ENCODE measurements at regions not wholly inside any gene's neighbourhood (a gene's known extent, or its start where the extent isn't known, plus 50 kb on each side); places are given as distances from the start of the nearest gene placed in this dataset.

- H3K4me1 ChIP-seq (ENCODE audit: insufficient read depth, low read length, poor library complexity, severe bottlenecking): peaks cover 14% of the 10 kb centered on the region
- no peaks in the 10 kb centered on the region for H3K27me3 ChIP-seq (ENCODE audit: insufficient read depth, low read length, poor library complexity, severe bottlenecking)
- no peak overlapping the region for H3K4me2 ChIP-seq (ENCODE audit: low read depth, low read length, poor library complexity, severe bottlenecking)
- TF ChIP-seq CTCF (conservative IDR thresholded peaks at IDR 0.05; ENCODE audit: low read length): no peak
- no peak for TF ChIP-seq EZH2phosphoT487 (IDR thresholded peaks at IDR 0.05; ENCODE audit: borderline replicate concordance)
- H4K20me1 ChIP-seq (ENCODE audit: insufficient read depth, low read length, poor library complexity, severe bottlenecking): no peaks in the 10 kb centered on the region
- H2AFZ ChIP-seq (ENCODE audit: low read length): no peak overlapping the region
- no peak overlapping the region for H3K4me3 ChIP-seq (ENCODE audit: low read length, poor library complexity, severe bottlenecking)
- H3K9ac ChIP-seq (ENCODE audit: low read depth, low read length, poor library complexity, severe bottlenecking): no peak overlapping the region
- no peaks in the 10 kb centered on the region for H3K36me3 ChIP-seq (ENCODE audit: insufficient read depth, low read length)
- no peaks in the 10 kb centered on the region for H3K9me3 ChIP-seq (ENCODE audit: insufficient read depth, low read depth, low read length)
- H3K9me2 ChIP-seq (replicated peaks; ENCODE audit: low read depth, low read length): no peaks in the 10 kb centered on the region
- H3F3A ChIP-seq (ENCODE audit: low read depth): no peaks in the 10 kb centered on the region
- no peaks in the 10 kb centered on the region for H3K79me2 ChIP-seq (ENCODE audit: insufficient read depth, low read length)
These were observed 167.8 kb downstream of the ZNF330 start for GRCh38 chr4:141388481-141388880.

- H3K4me2 ChIP-seq (ENCODE audit: low read depth, low read length, poor library complexity, severe bottlenecking): no peak overlapping the region
- H3F3A ChIP-seq (ENCODE audit: low read depth): no peaks in the 10 kb centered on the region
- no peaks in the 10 kb centered on the region for H4K20me1 ChIP-seq (ENCODE audit: insufficient read depth, low read length, poor library complexity, severe bottlenecking)
- H2AFZ ChIP-seq (ENCODE audit: low read length): no peak overlapping the region
- no peak overlapping the region for H3K9ac ChIP-seq (ENCODE audit: low read depth, low read length, poor library complexity, severe bottlenecking)
- H3K4me3 ChIP-seq (ENCODE audit: low read length, poor library complexity, severe bottlenecking): no peak overlapping the region
- H3K9me3 ChIP-seq (ENCODE audit: insufficient read depth, low read depth, low read length): no peaks in the 10 kb centered on the region
- no peaks in the 10 kb centered on the region for H3K79me2 ChIP-seq (ENCODE audit: insufficient read depth, low read length)
- TF ChIP-seq EZH2phosphoT487 (IDR thresholded peaks at IDR 0.05; ENCODE audit: borderline replicate concordance) (no peak), CTCF (conservative IDR thresholded peaks at IDR 0.05; ENCODE audit: low read length) (no peak)
- H3K9me2 ChIP-seq (replicated peaks; ENCODE audit: low read depth, low read length): no peaks in the 10 kb centered on the region
- peaks cover 13% of the 10 kb centered on the region for H3K4me1 ChIP-seq (ENCODE audit: insufficient read depth, low read length, poor library complexity, severe bottlenecking)
- H3K27me3 ChIP-seq (ENCODE audit: insufficient read depth, low read length, poor library complexity, severe bottlenecking): no peaks in the 10 kb centered on the region
- no peaks in the 10 kb centered on the region for H3K36me3 ChIP-seq (ENCODE audit: insufficient read depth, low read length)
These were observed 169.0 kb downstream of the ZNF330 start for GRCh38 chr4:141389649-141390048.

GRCh38 chr4:141390571-141390970, 169.9 kb downstream of the ZNF330 start:
- H3K9me3 ChIP-seq (ENCODE audit: insufficient read depth, low read depth, low read length): no peaks in the 10 kb centered on the region
- no peak overlapping the region for H3K4me2 ChIP-seq (ENCODE audit: low read depth, low read length, poor library complexity, severe bottlenecking)
- no peaks in the 10 kb centered on the region for H3K9me2 ChIP-seq (replicated peaks; ENCODE audit: low read depth, low read length)
- no peaks in the 10 kb centered on the region for H3K36me3 ChIP-seq (ENCODE audit: insufficient read depth, low read length)
- no peak for TF ChIP-seq CTCF (conservative IDR thresholded peaks at IDR 0.05; ENCODE audit: low read length)
- TF ChIP-seq EZH2phosphoT487 (IDR thresholded peaks at IDR 0.05; ENCODE audit: borderline replicate concordance): no peak
- peaks cover 8% of the 10 kb centered on the region for H3K4me1 ChIP-seq (ENCODE audit: insufficient read depth, low read length, poor library complexity, severe bottlenecking)
- H3K9ac ChIP-seq (ENCODE audit: low read depth, low read length, poor library complexity, severe bottlenecking): no peak overlapping the region
- 0 out of 2 replicates have a peak overlapping the region, but pooled peaks have one; percentile 41 for H2AFZ ChIP-seq (ENCODE audit: low read length)
- H3F3A ChIP-seq (ENCODE audit: low read depth): no peaks in the 10 kb centered on the region
- no peaks in the 10 kb centered on the region for H3K27me3 ChIP-seq (ENCODE audit: insufficient read depth, low read length, poor library complexity, severe bottlenecking)
- H4K20me1 ChIP-seq (ENCODE audit: insufficient read depth, low read length, poor library complexity, severe bottlenecking): no peaks in the 10 kb centered on the region
- H3K79me2 ChIP-seq (ENCODE audit: insufficient read depth, low read length): no peaks in the 10 kb centered on the region
- no peak overlapping the region for H3K4me3 ChIP-seq (ENCODE audit: low read length, poor library complexity, severe bottlenecking)

All from Loucy (cell line).